Type B pancreatic cell (in vitro differentiated cells): ENCODE measurements at regions not wholly inside any gene's neighbourhood (a gene's known extent, or its start where the extent isn't known, plus 50 kb on each side); places are given as distances from the start of the nearest gene placed in this dataset.

ENCODE experiments used
- DNase-seq: peaks from one replicate; pipeline ENCODE4 v3.0.0; 2021; ENCODE audit warnings: mixed read lengths; ENCODE audit not compliant: unreplicated experiment; ENCODE audit errors: extremely low spot score
- H3K27ac Mint-ChIP-seq: 2 replicates; pipeline ENCODE4 v1.8.0; 2021; ENCODE audit warnings: mild to moderate bottlenecking, mixed read lengths
- H3K27me3 Mint-ChIP-seq: 2 replicates; pipeline ENCODE4 v1.8.0; 2021; ENCODE audit warnings: mixed read lengths
- H3K36me3 Mint-ChIP-seq: 2 replicates; pipeline ENCODE4 v1.8.0; 2021; ENCODE audit warnings: mixed read lengths
- H3K4me1 Mint-ChIP-seq: one replicate; pipeline ENCODE4 v1.8.0; 2021; ENCODE audit warnings: mixed read lengths; ENCODE audit not compliant: unreplicated experiment
- H3K4me3 Mint-ChIP-seq: 2 replicates; pipeline ENCODE4 v1.8.0; 2021; ENCODE audit warnings: mild to moderate bottlenecking, mixed read lengths
- H3K9me3 Mint-ChIP-seq: 2 replicates; pipeline ENCODE4 v1.8.0; 2021; ENCODE audit warnings: mixed read lengths
- CTCF ChIP-seq: fragments of 200-600 bp; sonication (generic); conservative IDR thresholded peaks from 2 replicates; pipeline ENCODE4 v1.5.0; 2021; ENCODE audit warnings: antibody characterized with exemption, mild to moderate bottlenecking

DNA sequence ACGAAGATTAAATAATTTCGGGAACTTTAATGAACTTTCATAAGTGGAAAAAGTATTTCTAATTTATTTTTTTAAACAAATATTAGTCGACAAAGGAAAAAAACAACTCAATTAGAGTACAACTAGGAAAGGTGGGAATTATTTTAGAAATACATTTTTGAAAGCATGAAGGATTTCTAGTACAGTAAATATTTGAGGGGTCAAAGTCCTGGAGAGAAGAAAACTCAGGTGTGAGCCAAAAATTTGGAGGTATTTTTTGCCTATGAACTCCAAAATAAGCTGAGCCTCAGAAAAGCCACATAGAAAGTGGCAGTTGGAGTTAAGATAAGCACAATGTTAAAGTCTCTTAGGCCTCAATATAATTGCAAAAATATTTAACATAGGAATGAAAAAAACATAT is 2017.3 kb downstream of the C4orf33 start:
- no peaks in the 10 kb centered on the region for H3K9me3 Mint-ChIP-seq
- TF ChIP-seq CTCF = no peak

DNA sequence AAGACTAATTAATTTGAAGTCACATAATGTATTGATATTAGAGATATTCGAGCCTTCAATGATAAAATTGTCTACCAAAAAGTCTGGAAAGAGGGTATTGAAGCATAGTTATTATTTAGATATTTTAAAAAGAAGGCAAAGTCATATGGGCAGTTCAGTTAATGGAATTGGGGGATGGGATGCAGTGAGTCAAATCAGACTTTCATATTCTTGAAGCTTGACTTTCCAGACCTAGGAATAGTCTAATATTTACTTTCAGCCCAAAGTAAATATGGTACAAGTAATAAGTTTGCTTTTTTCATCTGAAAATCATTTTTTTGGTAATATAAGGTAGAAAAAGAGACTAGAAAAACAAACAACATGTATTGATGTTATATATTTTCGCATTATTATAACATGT is 2017.8 kb downstream of the C4orf33 start:
- Mint-ChIP-seq H3K4me3 (no peak overlapping the region), H3K27me3 (no peaks in the 10 kb centered on the region), H3K9me3 (no peaks in the 10 kb centered on the region), H3K4me1 (no peaks in the 10 kb centered on the region), H3K27ac (no peak overlapping the region), H3K36me3 (no peaks in the 10 kb centered on the region)
- DNase-seq = no peak
- no peak for TF ChIP-seq CTCF

More for the DNA sequence above, 2017.3 kb downstream of the C4orf33 start:
- Mint-ChIP-seq H3K4me1 (no peaks in the 10 kb centered on the region), H3K27ac (no peak overlapping the region), H3K36me3 (no peaks in the 10 kb centered on the region), H3K4me3 (no peak overlapping the region), H3K27me3 (no peaks in the 10 kb centered on the region)
- no peak for DNase-seq

GRCh38 chr4:131119661-131120060 is 2023.7 kb downstream of the C4orf33 start:
- Mint-ChIP-seq H3K9me3 (no peaks in the 10 kb centered on the region), H3K27ac (no peak overlapping the region), H3K4me3 (no peak overlapping the region), H3K4me1 (no peaks in the 10 kb centered on the region), H3K27me3 (no peaks in the 10 kb centered on the region), H3K36me3 (no peaks in the 10 kb centered on the region)
- no peak for TF ChIP-seq CTCF
- DNase-seq = no peak

- Mint-ChIP-seq H3K27me3 (no peaks in the 10 kb centered on the region), H3K4me3 (no peak overlapping the region), H3K36me3 (no peaks in the 10 kb centered on the region), H3K9me3 (no peaks in the 10 kb centered on the region), H3K4me1 (no peaks in the 10 kb centered on the region), H3K27ac (no peak overlapping the region)
- no peak for TF ChIP-seq CTCF
- DNase-seq = no peak
Observed at GRCh38 chr4:131137196-131137595, 2011.9 kb upstream of the PCDH10 start.

DNA sequence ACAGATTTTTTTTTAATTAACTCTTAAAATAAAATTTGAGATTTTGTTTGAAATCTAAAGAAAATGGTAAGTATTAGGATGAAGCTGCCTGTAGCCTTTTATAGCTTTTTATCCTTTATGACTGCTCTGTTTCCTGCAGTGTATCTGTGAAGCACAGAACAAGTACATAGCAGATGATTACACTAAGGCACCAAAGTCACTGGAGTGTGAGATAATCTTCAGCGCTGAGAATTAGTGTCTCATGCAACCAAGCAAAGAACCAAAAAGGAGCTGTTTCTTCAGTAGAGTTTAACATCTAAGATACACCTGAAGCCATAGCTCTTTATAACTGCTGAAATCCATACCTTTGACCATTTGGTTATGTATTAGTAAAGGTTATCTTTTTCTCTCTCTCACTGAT is 1989.8 kb upstream of the PCDH10 start:
- no peaks in the 10 kb centered on the region for H3K27me3 Mint-ChIP-seq
- no peak overlapping the region for H3K27ac Mint-ChIP-seq
- no peak for DNase-seq
- H3K9me3 Mint-ChIP-seq = no peaks in the 10 kb centered on the region
- H3K4me1 Mint-ChIP-seq = no peaks in the 10 kb centered on the region
- no peak overlapping the region for H3K4me3 Mint-ChIP-seq
- TF ChIP-seq CTCF = no peak
- H3K36me3 Mint-ChIP-seq = no peaks in the 10 kb centered on the region

GRCh38 chr4:131192318-131192717 is 1956.8 kb upstream of the PCDH10 start:
- no peaks in the 10 kb centered on the region for H3K27me3 Mint-ChIP-seq
- no peaks in the 10 kb centered on the region for H3K9me3 Mint-ChIP-seq
- H3K4me1 Mint-ChIP-seq = no peaks in the 10 kb centered on the region

More at GRCh38 chr4:131192318-131192717, 1956.8 kb upstream of the PCDH10 start:
- H3K27ac Mint-ChIP-seq = no peak overlapping the region
- no peak for DNase-seq
- TF ChIP-seq CTCF = no peak
- H3K36me3 Mint-ChIP-seq = no peaks in the 10 kb centered on the region
- H3K4me3 Mint-ChIP-seq = no peak overlapping the region
